CD4-positive, alpha-beta memory T cell (primary cell): ENCODE measurements at regions not wholly inside any gene's neighbourhood (a gene's known extent, or its start where the extent isn't known, plus 50 kb on each side); places are given as distances from the start of the nearest gene placed in this dataset.

Experiments used
- CTCF ChIA-PET: fragments of 350-600 bp; sonication (Branson Sonifier 250); formaldehyde crosslinking; loops from one replicate; lab custom pipeline; 2021; ENCODE audit warnings: inconsistent platforms; ENCODE audit not compliant: partially characterized antibody; lab: Charles Lee
- POLR2A ChIA-PET: fragments of 350-600 bp; sonication (Branson Sonifier 250); formaldehyde crosslinking; loops from one replicate; lab custom pipeline; 2021; ENCODE audit not compliant: partially characterized antibody; lab: Charles Lee
- DNase-seq, 5 donors: peaks; one replicate each; pipeline versions ENCODE4 v3.0.0 to v3.0.0-alpha.2; 2020 to 2022; ENCODE audit warnings: mixed read lengths in 1 of 5
- H3K27ac ChIP-seq: one replicate; pipeline ENCODE4 v1.7.0; 2013; ENCODE audit warnings: low read depth, low read length
- H3K27me3 ChIP-seq: 2 replicates; pipeline ENCODE4 v1.7.0; 2013; ENCODE audit warnings: mild to moderate bottlenecking, low read length, moderate library complexity; ENCODE audit not compliant: insufficient read depth
- H3K36me3 ChIP-seq: 2 replicates; pipeline ENCODE4 v1.7.0; 2013; ENCODE audit warnings: mild to moderate bottlenecking, low read length, moderate library complexity; ENCODE audit not compliant: insufficient read depth
- H3K4me1 ChIP-seq: 2 replicates; pipeline ENCODE4 v1.7.0; 2013; ENCODE audit warnings: mild to moderate bottlenecking, low read length, moderate library complexity; ENCODE audit not compliant: insufficient read depth
- H3K4me3 ChIP-seq, 2 donors: one replicate each; pipeline ENCODE4 v1.7.0; 2013; ENCODE audit warnings: low read length in 2 of 2, mild to moderate bottlenecking in 1 of 2
- H3K9me3 ChIP-seq, 2 donors: one replicate each; pipeline ENCODE4 v1.7.0; 2013; ENCODE audit warnings: low read length in 2 of 2, control low read depth in 1 of 2; ENCODE audit not compliant: control insufficient read depth in 1 of 2
- H3K27ac Mint-ChIP-seq, 7 donors: one replicate each; pipeline ENCODE4 v1.8.0; 2020 to 2021; ENCODE audit warnings: mixed read lengths in 7 of 7, mild to moderate bottlenecking in 6 of 7, inconsistent platforms in 3 of 7, moderate library complexity in 3 of 7
- H3K27me3 Mint-ChIP-seq, 2 donors: one replicate each; pipeline ENCODE4 v1.8.0; 2020 to 2021; ENCODE audit warnings: mixed read lengths in 2 of 2
- H3K36me3 Mint-ChIP-seq, 2 donors: one replicate each; pipeline ENCODE4 v1.8.0; 2020 to 2021; ENCODE audit warnings: mixed read lengths in 2 of 2, inconsistent platforms in 1 of 2, mild to moderate bottlenecking in 1 of 2
- H3K4me1 Mint-ChIP-seq, 4 donors: one replicate each; pipeline ENCODE4 v1.8.0; 2020 to 2021; ENCODE audit warnings: mixed read lengths in 4 of 4, mild to moderate bottlenecking in 1 of 4
- H3K4me3 Mint-ChIP-seq, 8 donors: one replicate each; pipeline ENCODE4 v1.8.0; 2020 to 2021; ENCODE audit warnings: mixed read lengths in 8 of 8, mild to moderate bottlenecking in 7 of 8, moderate library complexity in 6 of 8, inconsistent platforms in 3 of 8
- H3K9me3 Mint-ChIP-seq, 8 donors: one replicate each; pipeline ENCODE4 v1.8.0; 2020 to 2021; ENCODE audit warnings: mixed read lengths in 8 of 8, mild to moderate bottlenecking in 5 of 8, inconsistent platforms in 3 of 8, moderate library complexity in 1 of 8
- intact Hi-C: fragments of 100-400 bp; cut with micrococcal nuclease; formaldehyde crosslinking; loops from one replicate; pipeline ENCODE4 v1.15.1; 2023

GRCh38 chr5:2802693-2803365 is 51.4 kb upstream of the IRX2 start:
- Histone ChIP-seq H3K9me3 (no peaks in the 10 kb centered on the region), H3K27me3 (no peaks in the 10 kb centered on the region), H3K4me3 (no peak overlapping the region), H3K27ac (no peak overlapping the region), H3K36me3 (no peaks in the 10 kb centered on the region), H3K4me1 (no peaks in the 10 kb centered on the region)
- POLR2A ChIA-PET, result no interaction called here
- intact Hi-C loops, result no loop called here
- Mint-ChIP-seq H3K27me3 (no peaks in the 10 kb centered on the region), H3K9me3 (peaks cover 0 to 10% (median 4%) of the 10 kb centered on the region in 8 donors), H3K36me3 (no peaks in the 10 kb centered on the region), H3K4me1 (no peaks in the 10 kb centered on the region), H3K27ac (no peak overlapping the region), H3K4me3 (no peak overlapping the region)
- CTCF ChIA-PET, result no interaction called here
- DNase-seq, result no peak

GRCh38 chr5:2801577-2802525 is 50.4 kb upstream of the IRX2 start:
- POLR2A ChIA-PET, result no interaction called here
- Mint-ChIP-seq H3K27ac (no peak overlapping the region), H3K4me1 (no peaks in the 10 kb centered on the region), H3K36me3 (no peaks in the 10 kb centered on the region), H3K27me3 (no peaks in the 10 kb centered on the region), H3K4me3 (no peak overlapping the region), H3K9me3 (peaks cover 0 to 4% (median 2%) of the 10 kb centered on the region in 8 donors)
- H3K36me3 ChIP-seq, result no peaks in the 10 kb centered on the region
- no peaks in the 10 kb centered on the region for H3K27me3 ChIP-seq
- intact Hi-C loops, result no loop called here
- CTCF ChIA-PET, result no interaction called here
- DNase-seq, result no peak
- H3K27ac ChIP-seq, result no peak overlapping the region
- no peaks in the 10 kb centered on the region for H3K9me3 ChIP-seq
- H3K4me3 ChIP-seq, result no peak overlapping the region
- no peaks in the 10 kb centered on the region for H3K4me1 ChIP-seq
